ENCODE measurements at regions not wholly inside any gene's neighbourhood (a gene's known extent, or its start where the extent isn't known, plus 50 kb on each side); places are given as distances from the start of the nearest gene placed in this dataset.

- FAIRE-seq: no peak
Measured at GRCh38 chr4:20532116-20532790, 168.0 kb upstream of the PACRGL start.

- no peak for FAIRE-seq
Measured at GRCh38 chr4:20532871-20533870, 167.1 kb upstream of the PACRGL start.

GRCh38 chr4:20538905-20539304 lies 161.4 kb upstream of the PACRGL start:
- FAIRE-seq: no peak

- FAIRE-seq: no peak
Measured at GRCh38 chr4:20543131-20543530, 157.1 kb upstream of the PACRGL start.

GRCh38 chr4:20544645-20545044 lies 155.6 kb upstream of the PACRGL start:
- FAIRE-seq: peak; percentile 94

- no peak for FAIRE-seq
Measured at GRCh38 chr4:20552004-20552403, 148.3 kb upstream of the PACRGL start.

GRCh38 chr4:20554134-20554533 lies 146.1 kb upstream of the PACRGL start:
- FAIRE-seq: no peak

- no peak for FAIRE-seq
Measured at GRCh38 chr4:20565075-20565721, 135.1 kb upstream of the PACRGL start.

GRCh38 chr4:20570981-20571715 lies 129.1 kb upstream of the PACRGL start:
- FAIRE-seq: no peak

GRCh38 chr4:20572976-20573375 lies 127.3 kb upstream of the PACRGL start:
- FAIRE-seq: no peak

- FAIRE-seq: no peak
Measured at GRCh38 chr4:20574986-20575385, 125.3 kb upstream of the PACRGL start.

GRCh38 chr4:20575486-20575885 lies 124.8 kb upstream of the PACRGL start:
- FAIRE-seq: no peak

GRCh38 chr4:20576861-20577260 lies 123.4 kb upstream of the PACRGL start:
- FAIRE-seq: no peak

GRCh38 chr4:20577702-20578101 lies 122.6 kb upstream of the PACRGL start:
- FAIRE-seq: no peak

GRCh38 chr4:20580907-20581306 lies 119.4 kb upstream of the PACRGL start:
- no peak for FAIRE-seq

GRCh38 chr4:20589436-20589835 lies 110.8 kb upstream of the PACRGL start:
- FAIRE-seq: no peak

- FAIRE-seq: no peak
Measured at GRCh38 chr4:20590849-20591248, 109.4 kb upstream of the PACRGL start.

GRCh38 chr4:20591571-20591970 lies 108.7 kb upstream of the PACRGL start:
- peak; percentile 66 for FAIRE-seq

GRCh38 chr4:20592013-20592412 lies 108.2 kb upstream of the PACRGL start:
- no peak for FAIRE-seq

GRCh38 chr4:20592663-20593062 lies 107.6 kb upstream of the PACRGL start:
- no peak for FAIRE-seq

- no peak for FAIRE-seq
Measured at GRCh38 chr4:20598626-20599025, 101.6 kb upstream of the PACRGL start.

- FAIRE-seq: no peak
Measured at GRCh38 chr4:20603671-20604313, 96.5 kb upstream of the PACRGL start.

Measured in endometrium (tissue), 2 donors.